Progenitor cell of endocrine pancreas (in vitro differentiated cells): ENCODE measurements at regions not wholly inside any gene's neighbourhood (a gene's known extent, or its start where the extent isn't known, plus 50 kb on each side); places are given as distances from the start of the nearest gene placed in this dataset.

ENCODE experiments used
- DNase-seq: peaks from one replicate; pipeline ENCODE4 v3.0.0; 2021; ENCODE audit warnings: low spot score; ENCODE audit not compliant: unreplicated experiment
- H3K27ac Mint-ChIP-seq: 2 replicates; pipeline ENCODE4 v1.8.0; 2021; ENCODE audit warnings: mild to moderate bottlenecking, moderate library complexity, mixed read lengths
- H3K27me3 Mint-ChIP-seq: 2 replicates; pipeline ENCODE4 v1.8.0; 2021; ENCODE audit warnings: mixed read lengths
- H3K36me3 Mint-ChIP-seq: 2 replicates; pipeline ENCODE4 v1.8.0; 2022; ENCODE audit warnings: mixed read lengths; ENCODE audit not compliant: insufficient read depth
- H3K4me1 Mint-ChIP-seq: 2 replicates; pipeline ENCODE4 v1.8.0; 2021; ENCODE audit warnings: low read depth, mixed read lengths
- H3K4me3 Mint-ChIP-seq: 2 replicates; pipeline ENCODE4 v1.8.0; 2021; ENCODE audit warnings: low read depth, mild to moderate bottlenecking, moderate library complexity, mixed read lengths
- H3K9me3 Mint-ChIP-seq: 2 replicates; pipeline ENCODE4 v1.8.0; 2021; ENCODE audit warnings: low read depth, mixed read lengths
- CTCF ChIP-seq: fragments of 200-600 bp; sonication (generic); IDR thresholded peaks from one replicate; pipeline ENCODE4 v1.5.0; 2021; ENCODE audit warnings: antibody characterized with exemption, mild to moderate bottlenecking; ENCODE audit not compliant: unreplicated experiment

GRCh38 chr13:26909477-26909876 lies 148.9 kb upstream of the GPR12 start:
- DNase-seq: no peak
- no peak for TF ChIP-seq CTCF
- Mint-ChIP-seq H3K27me3 (no peaks in the 10 kb centered on the region), H3K27ac (no peak overlapping the region), H3K4me3 (peak overlapping the region; percentile 3), H3K9me3 (no peaks in the 10 kb centered on the region), H3K4me1 (peaks cover 9% of the 10 kb centered on the region), H3K36me3 (no peaks in the 10 kb centered on the region)

- Mint-ChIP-seq H3K9me3 (peaks cover 10% of the 10 kb centered on the region), H3K4me3 (no peak overlapping the region), H3K36me3 (no peaks in the 10 kb centered on the region), H3K4me1 (peaks cover 10% of the 10 kb centered on the region), H3K27me3 (no peaks in the 10 kb centered on the region), H3K27ac (no peak overlapping the region)
- TF ChIP-seq CTCF: no peak
- no peak for DNase-seq
These were observed 147.5 kb upstream of the GPR12 start for GRCh38 chr13:26908126-26908525.

GRCh38 chr13:26899202-26899601 lies 138.6 kb upstream of the GPR12 start:
- peaks cover 4% of the 10 kb centered on the region for H3K4me1 Mint-ChIP-seq
- H3K4me3 Mint-ChIP-seq: no peak overlapping the region
- TF ChIP-seq CTCF: no peak
- H3K36me3 Mint-ChIP-seq: no peaks in the 10 kb centered on the region
- H3K27me3 Mint-ChIP-seq: peaks cover 13% of the 10 kb centered on the region
- no peak overlapping the region for H3K27ac Mint-ChIP-seq
- H3K9me3 Mint-ChIP-seq: peaks cover 10% of the 10 kb centered on the region
- no peak for DNase-seq

- peaks cover 18% of the 10 kb centered on the region for H3K27me3 Mint-ChIP-seq
- no peak overlapping the region for H3K27ac Mint-ChIP-seq
- no peaks in the 10 kb centered on the region for H3K36me3 Mint-ChIP-seq
- DNase-seq: no peak
- peaks cover 3% of the 10 kb centered on the region for H3K4me1 Mint-ChIP-seq
- no peaks in the 10 kb centered on the region for H3K9me3 Mint-ChIP-seq
- no peak overlapping the region for H3K4me3 Mint-ChIP-seq
- no peak for TF ChIP-seq CTCF
These were observed 137.3 kb upstream of the GPR12 start for GRCh38 chr13:26897706-26898550.

GRCh38 chr13:26896986-26897668 lies 136.5 kb upstream of the GPR12 start:
- TF ChIP-seq CTCF: no peak
- H3K27me3 Mint-ChIP-seq: peaks cover 18% of the 10 kb centered on the region
- DNase-seq: no peak
- H3K4me3 Mint-ChIP-seq: no peak overlapping the region
- peaks cover 3% of the 10 kb centered on the region for H3K4me1 Mint-ChIP-seq
- H3K27ac Mint-ChIP-seq: no peak overlapping the region
- H3K36me3 Mint-ChIP-seq: no peaks in the 10 kb centered on the region
- H3K9me3 Mint-ChIP-seq: no peaks in the 10 kb centered on the region
